HG02981 (cell line): ENCODE measurements at regions not wholly inside any gene's neighbourhood (a gene's known extent, or its start where the extent isn't known, plus 50 kb on each side); places are given as distances from the start of the nearest gene placed in this dataset.

Experiments used
- ATAC-seq: cut with Tn5 transposase; IDR thresholded peaks from one replicate; pipeline ENCODE4 v1.9.1; 2021; ENCODE audit warnings: mild to moderate bottlenecking, moderate library complexity; ENCODE audit not compliant: unreplicated experiment

DNA sequence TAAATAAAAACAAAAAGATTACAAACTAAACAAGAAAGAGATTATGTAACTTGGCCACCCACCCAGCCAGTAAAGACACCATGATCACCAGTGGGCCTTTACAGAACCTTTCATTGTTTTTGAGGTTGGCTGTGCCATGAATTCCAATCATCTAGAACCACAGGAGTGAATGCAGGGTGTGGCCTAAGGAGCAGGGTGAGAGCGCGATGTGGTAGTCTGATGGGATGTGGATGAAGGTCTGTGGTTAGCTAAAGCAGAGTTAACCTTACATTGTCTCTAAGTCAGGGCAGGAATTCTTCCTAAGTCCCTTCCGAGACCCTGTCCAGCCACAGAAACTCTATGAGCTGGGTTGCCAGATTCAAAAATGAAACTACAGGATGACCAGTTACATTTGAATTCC lies 54.0 kb upstream of the CDKN3 start:
- no peak for ATAC-seq

DNA sequence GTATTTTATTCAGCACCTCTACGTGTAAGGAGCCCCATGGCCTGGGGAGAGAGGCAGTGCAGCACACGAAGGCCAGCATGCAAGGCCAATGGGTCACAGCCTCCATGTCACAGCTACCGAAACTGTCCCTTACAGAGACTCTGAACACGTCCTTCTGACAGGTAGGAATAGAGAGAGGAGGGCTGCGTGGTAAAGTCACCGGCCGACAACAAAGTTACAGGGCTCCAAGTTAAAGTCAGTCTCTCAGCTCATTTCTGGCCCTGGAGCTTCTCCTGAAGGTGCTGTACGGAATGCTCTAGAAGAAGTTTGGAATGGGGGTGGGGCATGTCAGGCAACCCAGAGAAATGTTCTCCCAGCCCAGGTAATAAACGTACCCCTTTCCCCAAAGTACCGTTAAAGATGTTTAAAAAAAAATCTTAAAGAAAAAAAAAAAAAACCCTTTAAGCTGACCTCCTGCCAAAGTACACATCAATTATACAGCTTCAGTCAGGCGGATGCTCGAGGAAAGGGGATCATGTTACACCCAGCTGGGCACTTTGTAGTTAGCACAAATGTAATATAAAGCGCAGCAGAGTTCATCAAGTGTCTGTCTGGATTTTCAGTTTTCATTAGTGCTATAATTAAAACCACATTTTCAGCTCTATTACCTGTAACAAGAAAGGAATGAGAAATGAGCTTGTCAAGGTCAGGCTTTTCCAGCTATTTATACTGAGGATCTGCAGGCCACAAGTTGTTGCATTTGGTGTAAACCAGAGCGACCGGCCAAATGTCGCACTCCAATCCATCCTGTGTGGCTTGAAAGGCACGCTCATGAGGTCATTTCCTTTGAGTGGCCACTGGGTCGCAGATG lies 53.3 kb upstream of the CDKN3 start:
- ATAC-seq, result no peak

DNA sequence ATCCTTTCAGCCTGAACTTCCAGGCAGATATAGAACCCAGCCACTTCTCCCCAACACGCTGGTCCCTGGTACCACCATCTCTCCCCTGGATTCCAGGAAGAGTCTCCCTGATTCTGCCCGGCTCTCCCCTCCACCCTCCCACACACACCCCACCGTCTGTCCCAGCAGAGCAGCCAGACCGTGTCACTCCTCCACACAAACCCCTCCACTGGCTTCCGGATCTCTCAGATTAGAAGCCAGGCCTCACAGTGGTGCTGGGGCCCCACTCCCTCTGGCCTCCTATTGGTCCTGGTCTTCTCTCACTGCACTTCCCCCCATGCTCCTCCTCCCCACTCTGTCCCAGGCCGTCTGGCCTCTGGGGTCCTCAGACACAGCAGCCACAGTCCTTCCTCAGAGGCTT lies 52.4 kb upstream of the CDKN3 start:
- no peak for ATAC-seq

DNA sequence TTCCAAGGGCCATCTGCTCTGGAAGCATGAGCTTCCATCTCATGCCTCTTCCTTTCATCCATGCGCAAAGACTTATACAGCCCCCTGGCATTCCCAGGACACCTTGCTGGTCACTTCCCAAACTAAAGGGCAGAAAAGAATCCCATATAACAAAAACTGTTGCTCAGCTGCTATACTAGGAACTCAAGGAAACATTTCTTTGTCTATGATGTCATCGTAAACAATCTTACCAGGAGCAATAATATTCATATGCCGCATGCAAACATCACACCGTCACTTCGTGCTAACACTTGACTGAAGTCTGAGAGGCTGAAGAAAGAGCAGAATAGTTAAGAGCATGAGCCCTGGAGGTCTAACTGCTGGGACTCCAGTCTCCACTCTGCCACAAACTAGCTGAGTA lies 50.5 kb upstream of the CDKN3 start:
- no peak for ATAC-seq
